Medulla oblongata (tissue), 1 donor: ENCODE measurements at regions not wholly inside any gene's neighbourhood (a gene's known extent, or its start where the extent isn't known, plus 50 kb on each side); places are given as distances from the start of the nearest gene placed in this dataset.

Experiments used
- DNase-seq: peaks from one replicate; pipeline ENCODE4 v3.0.0-alpha.2; 2015; ENCODE audit errors: extremely low spot score

DNA sequence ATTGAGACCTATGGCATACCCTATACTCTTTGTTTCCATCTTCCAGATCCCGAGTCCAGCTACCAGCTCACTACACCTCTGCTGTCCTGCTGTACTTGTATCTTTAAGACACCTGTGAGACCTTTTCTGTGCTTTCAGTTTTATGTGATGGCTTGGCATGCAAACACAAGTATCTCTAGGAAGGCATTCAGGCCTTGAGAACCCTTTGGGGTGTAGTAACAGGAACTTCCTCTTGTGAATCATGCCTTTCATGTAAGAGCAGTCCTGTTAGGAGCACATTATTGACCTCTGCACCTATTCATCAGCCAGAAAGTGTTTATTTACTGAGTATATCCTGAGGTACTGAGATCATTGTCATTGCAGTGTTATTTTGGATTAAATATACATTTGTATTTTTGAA lies 87.0 kb upstream of the HTR2A start:
- DNase-seq = no peak

DNA sequence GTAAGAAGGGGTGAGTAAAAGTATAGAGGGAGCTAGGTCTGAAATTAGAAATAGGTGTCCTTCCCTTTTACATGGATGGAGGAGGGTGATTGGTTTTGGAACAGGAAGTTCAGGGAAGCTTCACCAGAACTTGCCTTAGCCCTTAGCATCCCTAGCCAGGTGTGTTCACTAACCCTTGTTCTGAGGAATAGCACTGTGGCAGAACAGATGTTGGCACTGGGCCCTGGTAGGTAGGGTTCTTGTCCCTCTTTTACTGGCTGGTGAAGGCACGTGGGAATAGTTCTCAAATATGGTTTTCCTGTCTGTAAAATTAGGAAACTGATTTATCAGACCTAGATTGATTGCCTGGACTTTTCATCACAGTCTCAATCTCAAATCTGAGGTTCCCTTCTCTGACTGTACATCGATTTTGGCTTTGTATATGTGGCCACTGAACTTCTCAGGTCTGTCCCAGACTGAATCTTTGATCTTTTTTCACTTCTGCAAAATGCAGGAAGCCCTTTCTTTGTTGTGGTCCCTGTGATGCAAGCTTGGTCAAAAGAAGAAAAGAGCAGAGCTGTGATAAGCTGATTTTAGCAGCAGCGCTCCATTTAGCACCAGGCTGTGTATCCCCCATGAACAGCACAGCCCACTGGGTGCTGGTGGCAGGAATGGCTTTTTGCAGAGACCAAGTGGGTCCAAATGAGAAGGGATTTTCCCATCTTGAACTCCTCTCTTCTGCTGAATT lies 86.2 kb upstream of the HTR2A start:
- peak; percentile 28 for DNase-seq

DNA sequence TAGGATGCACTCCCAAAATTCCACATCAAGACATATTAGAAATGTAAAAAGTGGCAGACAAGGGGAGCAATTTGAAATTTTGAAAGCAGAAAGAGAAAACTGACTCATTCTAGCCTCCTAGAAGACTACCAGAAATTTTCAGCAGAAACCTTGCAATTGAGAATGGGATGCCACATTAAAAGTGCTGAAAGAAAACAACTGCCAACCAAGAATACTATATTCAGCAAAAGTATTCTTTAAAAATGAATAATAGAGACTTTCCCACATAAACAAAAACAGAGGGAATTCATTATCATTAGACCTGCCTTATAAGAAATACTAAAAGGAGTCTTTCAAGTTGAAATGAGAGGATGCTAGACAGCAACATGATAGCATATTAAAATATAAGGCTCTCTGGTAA lies 78.3 kb upstream of the HTR2A start:
- no peak for DNase-seq

DNA sequence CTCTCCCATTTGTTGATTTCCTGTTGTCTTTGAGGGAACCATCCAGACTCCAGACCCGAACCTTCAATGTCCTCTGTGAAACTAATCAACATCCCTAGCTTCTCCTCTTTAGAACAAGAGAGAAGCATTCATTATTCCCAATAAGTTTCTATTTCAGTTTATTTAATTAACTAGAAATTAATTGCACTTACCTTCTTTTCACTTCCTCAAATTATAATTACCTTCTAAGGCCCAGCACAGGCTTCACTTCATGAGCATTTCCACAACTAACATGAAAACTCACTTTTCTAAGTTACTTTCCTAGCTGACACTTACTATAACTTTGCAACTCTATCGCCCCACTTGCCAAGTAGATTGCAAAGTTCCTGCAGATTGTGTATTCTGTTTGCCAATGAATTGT lies 71.6 kb upstream of the HTR2A start:
- DNase-seq = no peak

DNA sequence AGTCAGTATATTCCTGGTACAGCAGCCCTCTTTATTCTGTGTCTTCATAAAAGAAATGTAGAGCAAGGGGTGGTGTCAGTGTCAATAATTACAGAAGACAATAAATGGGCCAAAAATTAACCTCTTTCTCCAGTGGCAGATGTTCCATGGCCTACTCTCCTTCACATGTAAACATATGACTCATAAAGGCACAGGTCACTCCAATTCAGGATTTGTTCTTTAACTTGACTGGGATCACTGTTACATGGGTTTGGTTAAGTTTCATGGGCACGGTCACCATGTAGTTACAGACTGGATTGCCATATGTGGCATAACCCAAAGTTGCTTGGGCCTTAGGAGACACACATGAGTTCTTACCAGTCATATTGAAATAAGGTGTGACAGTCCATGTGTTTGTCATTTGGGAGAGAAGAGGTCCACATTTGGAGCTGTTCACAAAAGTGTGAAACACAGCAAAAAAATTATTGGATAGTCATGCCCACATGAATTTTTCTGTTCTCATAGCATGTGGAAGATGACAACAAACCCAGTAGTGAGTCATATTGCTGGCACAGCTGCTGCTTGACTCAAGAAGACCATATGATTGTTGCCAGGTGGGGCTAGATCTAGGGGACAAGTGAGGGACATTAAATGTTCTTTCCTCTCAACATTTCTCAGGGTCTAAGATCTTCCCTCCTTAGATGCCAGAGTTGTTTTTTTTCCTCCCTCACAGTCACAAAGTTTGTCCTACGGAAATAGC lies 68.1 kb upstream of the HTR2A start:
- no peak for DNase-seq

DNA sequence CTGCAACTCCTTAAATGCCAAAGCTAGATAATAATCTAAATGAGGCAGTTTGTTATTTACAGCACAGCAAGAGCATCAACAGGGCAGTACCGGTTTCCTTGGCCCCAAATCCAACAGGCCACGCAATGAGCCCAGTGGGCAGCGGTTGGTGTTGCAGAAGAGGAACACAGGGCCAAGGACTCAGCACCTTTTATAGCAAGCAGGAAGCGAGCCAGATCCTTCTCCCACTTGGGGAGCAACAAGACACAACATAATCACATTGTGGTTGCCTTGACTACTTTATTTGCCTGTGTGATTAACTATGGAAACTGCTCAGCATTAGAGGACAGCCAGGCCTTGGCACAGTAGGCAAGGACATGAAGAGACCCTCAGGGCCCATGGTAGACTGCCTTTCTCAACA lies 67.1 kb upstream of the HTR2A start:
- no peak for DNase-seq

DNA sequence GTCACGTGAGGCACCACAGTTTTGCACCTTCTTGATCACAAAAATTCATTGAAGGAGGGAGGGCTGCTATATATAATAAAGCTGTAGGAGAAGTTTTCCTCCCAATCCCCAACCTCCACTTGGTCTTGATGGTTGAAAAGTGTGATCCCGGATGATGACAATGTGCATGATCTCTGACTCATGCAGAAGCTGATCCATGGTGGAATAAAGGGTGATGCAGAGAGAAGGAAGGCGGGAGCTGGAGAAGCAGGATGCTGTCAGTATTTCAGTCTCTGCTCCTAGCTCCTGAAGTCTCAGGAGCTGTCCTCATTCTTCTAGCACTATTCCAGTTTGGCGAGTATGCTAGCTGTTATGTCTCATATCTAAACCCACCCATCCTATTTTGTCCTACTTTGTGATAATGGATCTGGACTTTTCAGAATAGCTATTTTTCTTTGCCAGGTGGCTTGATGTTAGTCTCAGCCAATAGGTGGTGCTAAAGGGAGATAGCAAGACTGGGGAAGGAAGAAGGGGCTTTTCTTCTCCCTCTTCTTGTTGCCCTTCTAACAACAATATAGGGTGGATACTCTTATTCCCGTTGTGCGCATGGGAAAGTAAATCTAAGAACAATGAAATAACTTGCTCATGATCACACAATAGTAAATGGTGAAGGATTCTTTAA lies 65.6 kb upstream of the HTR2A start:
- no peak for DNase-seq

DNA sequence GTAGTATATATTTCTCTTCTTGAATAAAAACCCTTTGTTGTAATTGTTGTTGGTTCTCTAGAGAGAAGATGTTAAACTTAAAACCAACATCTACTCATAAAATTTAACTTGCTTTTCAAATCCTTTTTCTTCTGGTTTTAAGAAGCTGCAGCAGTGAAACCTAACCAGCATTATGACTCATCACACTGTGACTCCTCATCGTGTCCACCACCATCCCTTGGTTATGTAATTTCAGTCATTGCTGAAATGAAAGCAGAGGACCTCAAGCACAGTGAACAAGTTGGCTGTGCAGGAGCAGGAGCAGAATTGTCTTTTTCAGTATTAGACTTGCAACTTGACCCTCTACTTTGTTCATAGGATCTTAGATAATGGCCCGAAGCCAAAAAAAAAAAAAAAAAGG lies 64.9 kb upstream of the HTR2A start:
- peak; percentile 7 for DNase-seq

DNA sequence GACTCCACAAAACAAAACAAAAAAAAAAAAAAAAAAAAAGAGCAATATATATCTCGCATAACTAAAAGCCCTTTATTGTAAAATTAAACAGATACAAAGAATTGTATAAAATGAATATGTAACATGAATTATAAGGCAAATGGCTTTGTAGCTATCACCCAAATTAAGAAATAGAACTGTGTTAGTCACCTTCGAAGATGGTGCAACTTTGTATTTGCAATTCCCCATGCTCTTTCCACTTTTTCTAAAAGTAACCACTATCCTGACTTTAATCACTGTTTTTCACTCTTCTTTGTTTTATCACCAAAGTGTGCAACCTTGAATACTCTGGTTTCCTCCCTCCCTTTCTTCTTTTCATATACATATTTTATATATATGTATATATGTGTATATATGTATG lies 57.1 kb upstream of the HTR2A start:
- no peak for DNase-seq

DNA sequence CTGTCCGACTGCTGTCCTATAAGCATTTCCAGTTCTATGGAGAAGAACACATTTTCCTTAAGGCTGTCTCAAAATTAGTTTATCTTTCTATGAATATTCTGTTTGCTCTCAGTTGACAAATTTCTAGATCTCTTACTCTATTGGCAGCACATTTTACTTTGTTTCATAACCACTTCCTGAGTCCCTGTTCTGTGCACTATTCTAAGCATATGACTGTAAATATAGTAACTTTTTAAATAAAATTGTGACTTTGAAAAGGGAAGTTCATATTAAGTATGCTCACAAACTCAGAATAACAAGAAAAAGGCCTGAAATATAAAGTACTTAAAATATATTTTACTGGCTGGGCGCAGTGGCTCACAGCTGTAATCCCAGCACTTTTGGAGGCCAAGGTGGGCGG lies 56.5 kb upstream of the HTR2A start:
- no peak for DNase-seq

DNA sequence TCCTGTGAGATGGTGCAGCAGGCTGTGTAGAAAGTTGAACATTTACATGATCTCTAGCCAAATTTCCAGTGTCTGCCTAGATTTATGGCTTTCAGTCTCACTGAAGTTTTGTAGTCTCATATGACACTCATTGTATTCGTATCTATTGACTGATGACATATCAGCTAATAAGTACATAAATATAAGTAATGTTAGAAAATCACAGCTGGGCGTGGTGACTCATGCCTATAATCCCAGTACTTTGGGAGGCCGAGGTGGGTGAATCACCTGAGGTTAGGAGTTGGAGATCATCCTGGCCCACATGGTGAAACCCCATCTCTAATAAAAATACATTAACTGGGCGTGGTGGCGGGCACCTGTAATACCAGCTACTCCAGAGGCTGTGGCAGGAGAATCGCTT lies 54.7 kb upstream of the HTR2A start:
- DNase-seq = no peak

DNA sequence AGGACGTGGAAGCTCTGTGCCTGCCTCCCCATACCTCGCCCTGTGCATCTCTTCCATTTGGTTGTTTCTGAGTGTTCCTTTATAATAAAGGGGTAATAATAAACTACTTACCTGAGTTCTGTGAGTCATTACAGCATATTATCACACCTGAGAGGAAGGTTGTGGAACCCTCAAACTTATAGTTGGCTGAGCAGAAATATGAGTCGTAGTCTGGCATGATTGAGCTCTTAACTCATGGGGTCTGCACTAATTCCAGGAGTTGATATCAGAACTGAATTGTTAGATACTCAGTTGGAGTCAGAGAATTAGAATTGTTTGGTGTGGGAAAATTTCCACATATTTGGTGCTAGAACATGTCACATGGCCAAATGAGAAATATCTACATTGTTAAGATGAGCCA lies 52.4 kb upstream of the HTR2A start:
- no peak for DNase-seq

DNA sequence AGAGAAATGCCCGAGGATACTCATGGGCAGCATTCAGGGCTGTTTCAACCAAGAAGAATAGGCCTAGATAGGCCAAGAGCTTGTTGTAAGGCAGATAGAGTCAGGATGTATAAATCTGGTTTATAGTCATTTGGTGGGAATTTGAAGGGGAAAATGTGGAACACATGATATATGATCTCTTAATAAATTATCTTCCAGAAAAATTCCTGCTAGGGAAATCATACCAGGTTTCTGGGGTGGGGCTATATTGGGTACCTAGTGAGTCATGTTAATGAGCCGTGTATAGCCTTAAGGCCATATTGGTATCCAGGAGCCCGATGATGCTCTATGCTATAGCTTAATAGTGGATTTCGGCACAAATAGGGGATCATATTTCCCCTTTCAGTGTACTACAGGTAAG lies 51.5 kb upstream of the HTR2A start:
- no peak for DNase-seq

DNA sequence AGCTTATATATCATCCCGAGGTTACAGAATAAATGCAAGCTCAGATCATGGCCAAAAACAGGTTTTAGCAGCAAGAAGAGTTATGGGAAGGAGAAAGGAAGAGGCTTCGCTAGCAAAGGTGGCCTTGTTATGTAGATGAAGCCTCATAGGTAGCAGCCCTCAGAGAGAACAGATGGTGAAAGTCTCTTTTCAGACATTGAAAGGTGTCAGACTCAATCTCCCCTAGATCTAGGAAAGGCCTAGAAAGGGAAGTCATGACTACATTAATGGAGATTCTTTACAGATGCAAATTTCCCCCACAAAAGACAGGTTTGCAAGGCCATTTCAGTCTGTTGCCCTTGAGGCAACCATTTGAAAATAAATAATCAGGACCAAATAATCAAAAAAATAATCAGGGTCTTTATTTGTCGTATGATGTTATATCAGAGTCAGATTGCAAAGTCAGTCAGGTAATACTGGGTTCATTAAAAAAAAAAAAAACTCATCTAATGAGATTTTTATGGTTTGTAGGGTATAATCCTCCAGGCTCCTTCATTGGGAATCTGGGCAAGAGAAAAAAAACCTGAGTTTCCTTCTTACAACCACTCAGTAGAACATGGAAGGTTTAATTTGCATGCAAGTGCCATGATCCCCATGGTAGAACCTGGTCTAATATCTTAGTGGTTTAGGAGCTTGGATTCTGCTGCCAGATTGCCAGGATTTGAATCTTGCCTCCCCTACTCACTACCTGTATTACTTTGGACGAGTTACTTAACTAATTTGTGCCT lies 50.8 kb upstream of the HTR2A start:
- DNase-seq = no peak
